Endodermal cell (in vitro differentiated cells): ENCODE measurements at regions not wholly inside any gene's neighbourhood (a gene's known extent, or its start where the extent isn't known, plus 50 kb on each side); places are given as distances from the start of the nearest gene placed in this dataset.

Experiments
- DNase-seq: peaks from one replicate; pipeline ENCODE4 v3.0.0-alpha.2; 2017
- H3K27ac ChIP-seq: 2 replicates; pipeline ENCODE4 v1.5.1; 2013; ENCODE audit warnings: mild to moderate bottlenecking, low read depth, low read length, moderate library complexity
- H3K27me3 ChIP-seq: 2 replicates; pipeline ENCODE4 v1.6.1; 2013; ENCODE audit warnings: mild to moderate bottlenecking, low read length, moderate library complexity; ENCODE audit not compliant: insufficient read depth, control insufficient read depth, poor library complexity, severe bottlenecking
- H3K36me3 ChIP-seq: 2 replicates; pipeline ENCODE4 v1.7.0; 2013; ENCODE audit warnings: mild to moderate bottlenecking, low read length, moderate library complexity; ENCODE audit not compliant: control insufficient read depth, insufficient read depth
- H3K4me1 ChIP-seq: one replicate; pipeline ENCODE4 v1.7.0; 2013; ENCODE audit warnings: low read length; ENCODE audit not compliant: control insufficient read depth, insufficient read depth
- H3K4me3 ChIP-seq: 2 replicates; pipeline ENCODE4 v1.5.1; 2013; ENCODE audit warnings: mild to moderate bottlenecking, low read length, moderate library complexity
- H3K9ac ChIP-seq: 2 replicates; pipeline ENCODE4 v1.6.1; 2013; ENCODE audit warnings: mild to moderate bottlenecking, low read length, moderate library complexity; ENCODE audit not compliant: poor library complexity, severe bottlenecking; ENCODE audit errors: extremely low read depth
- H3K9me3 ChIP-seq: 2 replicates; pipeline ENCODE4 v1.6.1; 2013; ENCODE audit warnings: mild to moderate bottlenecking, low read length, moderate library complexity; ENCODE audit not compliant: control insufficient read depth
- H3K27ac Mint-ChIP-seq: 2 replicates; pipeline ENCODE4 v1.8.0; 2020; ENCODE audit warnings: mixed read lengths
- H3K27me3 Mint-ChIP-seq: 2 replicates; pipeline ENCODE4 v1.8.0; 2021; ENCODE audit warnings: mild to moderate bottlenecking, mixed read lengths; ENCODE audit not compliant: insufficient read depth
- H3K36me3 Mint-ChIP-seq: 2 replicates; pipeline ENCODE4 v1.8.0; 2020; ENCODE audit warnings: low read depth, mixed read lengths
- H3K4me1 Mint-ChIP-seq: 2 replicates; pipeline ENCODE4 v1.8.0; 2020; ENCODE audit warnings: mixed read lengths
- H3K4me3 Mint-ChIP-seq: 2 replicates; pipeline ENCODE4 v1.8.0; 2020; ENCODE audit warnings: mild to moderate bottlenecking, moderate library complexity, mixed read lengths
- H3K9me3 Mint-ChIP-seq: 2 replicates; pipeline ENCODE4 v1.8.0; 2020; ENCODE audit warnings: mild to moderate bottlenecking, mixed read lengths
- WGBS, 2 experiments: methylation state at CpG; one replicate each; pipeline versions ENCODE4 v1.1.5 to v1.1.7; 2013; ENCODE audit warnings: missing lambda C conversion rate in 2 of 2, mixed read lengths in 1 of 2; ENCODE audit not compliant: insufficient coverage in 1 of 2, insufficient read length in 1 of 2; 5-methylcytosine and 5-hydroxymethylcytosine counted together
- TF ChIP-seq, protein P1 (sequence below): fragments of 200-600 bp; sonication (generic); conservative IDR thresholded peaks from 2 replicates; pipeline ENCODE4 v1.5.0; 2021; ENCODE audit warnings: antibody characterized with exemption, mild to moderate bottlenecking

DNA sequence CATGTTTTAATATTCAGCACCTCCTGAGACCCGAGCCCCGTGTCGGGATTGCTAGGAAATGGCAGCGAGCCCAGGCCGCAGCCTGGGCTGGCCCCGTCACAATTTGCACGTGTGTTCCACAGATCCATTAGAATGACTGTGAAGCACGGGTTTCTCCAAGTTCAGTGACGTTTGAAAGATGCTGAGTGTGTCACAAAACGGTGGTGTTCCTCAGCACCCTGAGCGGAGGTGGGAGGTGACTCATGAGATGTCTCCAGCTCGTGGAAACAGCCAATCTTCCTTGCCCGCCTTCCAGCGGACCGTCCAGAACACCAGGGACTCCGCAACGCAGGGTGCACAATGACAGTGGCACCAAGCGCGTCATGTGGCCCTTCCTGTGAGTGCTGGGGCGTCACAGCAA lies 412.8 kb downstream of the IRX2 start:
- H3K27me3 ChIP-seq, result no peaks in the 10 kb centered on the region
- H3K4me3 ChIP-seq, result no peak overlapping the region
- no peaks in the 10 kb centered on the region for H3K36me3 ChIP-seq
- H3K27ac ChIP-seq, result no peak overlapping the region
- H3K9me3 Mint-ChIP-seq, result no peaks in the 10 kb centered on the region
- no peak overlapping the region for H3K9ac ChIP-seq
- H3K4me3 Mint-ChIP-seq, result no peak overlapping the region
- no peaks in the 10 kb centered on the region for H3K4me1 ChIP-seq
- no peaks in the 10 kb centered on the region for H3K9me3 ChIP-seq
- no peak for DNase-seq
- peaks cover 13% of the 10 kb centered on the region for H3K4me1 Mint-ChIP-seq
- H3K27me3 Mint-ChIP-seq, result no peaks in the 10 kb centered on the region
- H3K36me3 Mint-ChIP-seq, result no peaks in the 10 kb centered on the region
- TF ChIP-seq, protein P1, sequence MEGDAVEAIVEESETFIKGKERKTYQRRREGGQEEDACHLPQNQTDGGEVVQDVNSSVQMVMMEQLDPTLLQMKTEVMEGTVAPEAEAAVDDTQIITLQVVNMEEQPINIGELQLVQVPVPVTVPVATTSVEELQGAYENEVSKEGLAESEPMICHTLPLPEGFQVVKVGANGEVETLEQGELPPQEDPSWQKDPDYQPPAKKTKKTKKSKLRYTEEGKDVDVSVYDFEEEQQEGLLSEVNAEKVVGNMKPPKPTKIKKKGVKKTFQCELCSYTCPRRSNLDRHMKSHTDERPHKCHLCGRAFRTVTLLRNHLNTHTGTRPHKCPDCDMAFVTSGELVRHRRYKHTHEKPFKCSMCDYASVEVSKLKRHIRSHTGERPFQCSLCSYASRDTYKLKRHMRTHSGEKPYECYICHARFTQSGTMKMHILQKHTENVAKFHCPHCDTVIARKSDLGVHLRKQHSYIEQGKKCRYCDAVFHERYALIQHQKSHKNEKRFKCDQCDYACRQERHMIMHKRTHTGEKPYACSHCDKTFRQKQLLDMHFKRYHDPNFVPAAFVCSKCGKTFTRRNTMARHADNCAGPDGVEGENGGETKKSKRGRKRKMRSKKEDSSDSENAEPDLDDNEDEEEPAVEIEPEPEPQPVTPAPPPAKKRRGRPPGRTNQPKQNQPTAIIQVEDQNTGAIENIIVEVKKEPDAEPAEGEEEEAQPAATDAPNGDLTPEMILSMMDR, result no peak
- 89 to 90% methylated on average over 16 to 20 of the region's 20 CpGs for WGBS, 2 experiments
- H3K27ac Mint-ChIP-seq, result no peak overlapping the region

DNA sequence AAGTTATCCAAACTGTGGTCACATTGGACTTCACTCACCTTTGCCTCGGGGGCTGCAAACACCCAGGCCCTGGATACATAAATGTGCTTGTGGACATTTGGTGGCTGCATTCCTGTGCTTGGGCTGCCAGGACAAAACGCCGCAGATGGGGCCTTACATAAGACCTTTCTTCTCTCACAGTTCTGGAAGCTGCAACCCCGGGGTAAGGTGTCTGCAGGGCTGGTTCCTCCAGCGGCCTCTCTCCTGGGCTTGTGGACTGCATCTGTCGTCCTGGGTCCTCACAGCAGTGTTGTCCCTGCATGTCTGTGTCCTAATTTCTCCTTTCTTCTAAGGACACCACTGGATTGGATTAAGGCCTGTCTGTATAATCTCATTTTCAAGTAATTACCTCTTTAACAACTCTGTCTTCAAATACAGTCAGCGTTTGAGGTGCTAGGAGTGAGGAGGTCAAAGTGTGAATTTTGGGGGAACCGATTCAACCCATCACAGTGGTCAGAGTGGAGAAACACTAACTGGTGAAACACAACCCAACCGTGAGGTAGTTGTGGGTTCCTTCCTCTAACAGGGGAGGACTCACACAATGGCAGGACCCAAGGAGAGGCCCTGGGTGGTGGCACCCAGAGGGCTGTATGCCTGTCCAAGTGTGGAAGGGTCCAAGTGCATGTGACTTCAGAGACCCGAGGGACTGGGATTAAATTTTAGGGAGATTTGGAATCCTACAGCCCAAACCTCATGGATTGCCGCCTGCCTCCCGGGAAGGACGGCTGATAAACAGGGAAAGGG lies 415.6 kb downstream of the IRX2 start:
- no peak overlapping the region for H3K4me3 Mint-ChIP-seq
- no peak overlapping the region for H3K27ac Mint-ChIP-seq

DNA sequence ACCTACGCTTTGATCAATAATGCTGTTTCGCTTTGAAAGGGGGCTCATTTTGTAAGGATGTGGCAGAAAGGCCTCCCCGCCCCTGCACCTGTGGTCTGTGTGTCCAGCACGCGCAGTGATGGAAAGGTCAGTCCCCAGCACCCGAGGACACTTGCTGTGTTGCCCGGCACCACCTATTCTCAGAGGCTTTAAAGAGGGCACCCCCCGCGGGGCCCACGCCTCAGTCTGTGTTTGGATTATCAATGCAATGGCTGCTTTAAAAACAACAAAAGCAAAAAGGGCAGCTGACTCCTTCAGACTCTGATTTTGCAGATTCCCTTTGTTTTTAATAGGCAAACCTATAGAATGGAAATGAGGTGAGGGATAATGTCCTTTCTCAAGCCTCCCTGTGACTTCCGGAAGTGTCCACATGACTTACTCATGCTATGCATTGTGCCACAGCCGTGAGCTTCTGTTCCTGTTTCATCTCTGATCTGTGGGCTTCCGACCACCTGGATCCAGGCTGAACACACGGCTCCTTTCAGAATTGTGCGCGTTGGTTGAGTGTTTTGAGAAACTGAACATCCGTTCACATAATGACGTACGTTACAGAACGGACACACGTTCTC lies 416.2 kb downstream of the IRX2 start:
- Mint-ChIP-seq H3K9me3 (peaks cover 3% of the 10 kb centered on the region), H3K4me1 (peaks cover 13% of the 10 kb centered on the region), H3K27me3 (no peaks in the 10 kb centered on the region), H3K36me3 (no peaks in the 10 kb centered on the region), H3K27ac (no peak overlapping the region), H3K4me3 (no peak overlapping the region)
- Histone ChIP-seq H3K27ac (no peak overlapping the region), H3K4me3 (no peak overlapping the region), H3K9ac (no peak overlapping the region), H3K9me3 (no peaks in the 10 kb centered on the region), H3K4me1 (no peaks in the 10 kb centered on the region), H3K27me3 (no peaks in the 10 kb centered on the region), H3K36me3 (no peaks in the 10 kb centered on the region)
- TF ChIP-seq, protein P1, result no peak
- no peak for DNase-seq
- 72 to 81% methylated on average over 17 to 21 of the region's 21 CpGs for WGBS, 2 experiments

More for the DNA sequence above, 415.6 kb downstream of the IRX2 start:
- DNase-seq, result no peak
- Histone ChIP-seq H3K27me3 (no peaks in the 10 kb centered on the region), H3K27ac (no peak overlapping the region), H3K4me1 (no peaks in the 10 kb centered on the region), H3K4me3 (no peak overlapping the region), H3K9me3 (no peaks in the 10 kb centered on the region), H3K36me3 (no peaks in the 10 kb centered on the region), H3K9ac (no peak overlapping the region)
- Mint-ChIP-seq H3K27me3 (no peaks in the 10 kb centered on the region), H3K4me1 (peaks cover 13% of the 10 kb centered on the region), H3K36me3 (no peaks in the 10 kb centered on the region), H3K9me3 (peaks cover 3% of the 10 kb centered on the region)
- TF ChIP-seq, protein P1, result no peak
- WGBS, 2 experiments, result 88 to 93% methylated on average over 12 to 13 of the region's 13 CpGs
